ENCODE measurements at regions not wholly inside any gene's neighbourhood (a gene's known extent, or its start where the extent isn't known, plus 50 kb on each side); places are given as distances from the start of the nearest gene placed in this dataset.

GRCh38 chr6:33957131-33957891 is 153.5 kb upstream of the MLN start:
- no peak for TF ChIP-seq EZH2phosphoT487 (IDR thresholded peaks at IDR 0.05; ENCODE audit: borderline replicate concordance)
- no peak for TF ChIP-seq POLR2AphosphoS5 (IDR thresholded peaks at IDR 0.05; ENCODE audit: low read depth, low read length)
- no peak for TF ChIP-seq EZH2 (IDR thresholded peaks at IDR 0.05)
- TF ChIP-seq, protein P1, sequence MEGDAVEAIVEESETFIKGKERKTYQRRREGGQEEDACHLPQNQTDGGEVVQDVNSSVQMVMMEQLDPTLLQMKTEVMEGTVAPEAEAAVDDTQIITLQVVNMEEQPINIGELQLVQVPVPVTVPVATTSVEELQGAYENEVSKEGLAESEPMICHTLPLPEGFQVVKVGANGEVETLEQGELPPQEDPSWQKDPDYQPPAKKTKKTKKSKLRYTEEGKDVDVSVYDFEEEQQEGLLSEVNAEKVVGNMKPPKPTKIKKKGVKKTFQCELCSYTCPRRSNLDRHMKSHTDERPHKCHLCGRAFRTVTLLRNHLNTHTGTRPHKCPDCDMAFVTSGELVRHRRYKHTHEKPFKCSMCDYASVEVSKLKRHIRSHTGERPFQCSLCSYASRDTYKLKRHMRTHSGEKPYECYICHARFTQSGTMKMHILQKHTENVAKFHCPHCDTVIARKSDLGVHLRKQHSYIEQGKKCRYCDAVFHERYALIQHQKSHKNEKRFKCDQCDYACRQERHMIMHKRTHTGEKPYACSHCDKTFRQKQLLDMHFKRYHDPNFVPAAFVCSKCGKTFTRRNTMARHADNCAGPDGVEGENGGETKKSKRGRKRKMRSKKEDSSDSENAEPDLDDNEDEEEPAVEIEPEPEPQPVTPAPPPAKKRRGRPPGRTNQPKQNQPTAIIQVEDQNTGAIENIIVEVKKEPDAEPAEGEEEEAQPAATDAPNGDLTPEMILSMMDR (IDR thresholded peaks at IDR 0.05 in 2 of 3, conservative IDR thresholded peaks at IDR 0.05 in 1 of 3; ENCODE audit: borderline replicate concordance in 1 of 3, insufficient read depth in 1 of 3, low read depth in 2 of 3, low read length in 2 of 3) = no peak
- TF ChIP-seq SP1 (IDR thresholded peaks at IDR 0.05; ENCODE audit: low read depth) = no peak

Data from HCT116 (cell line).